ENCODE measurements at regions not wholly inside any gene's neighbourhood (a gene's known extent, or its start where the extent isn't known, plus 50 kb on each side); places are given as distances from the start of the nearest gene placed in this dataset.

- no peaks in the 10 kb centered on the region for H3K36me3 ChIP-seq
- WGBS = 90% methylated on average over 9 of the region's 9 CpGs
- H3K4me1 ChIP-seq = no peaks in the 10 kb centered on the region
- intact Hi-C loops (cut with DNase I) = no loop called here
- no peak overlapping the region for H3K4me3 ChIP-seq
- TF ChIP-seq EP300 (IDR thresholded peaks at IDR 0.05) (no peak), POLR2AphosphoS5 (IDR thresholded peaks at IDR 0.05) (no peak), POLR2A (IDR thresholded peaks at IDR 0.05; ENCODE audit: low read depth) (no peak)
- TF ChIP-seq, protein P1, sequence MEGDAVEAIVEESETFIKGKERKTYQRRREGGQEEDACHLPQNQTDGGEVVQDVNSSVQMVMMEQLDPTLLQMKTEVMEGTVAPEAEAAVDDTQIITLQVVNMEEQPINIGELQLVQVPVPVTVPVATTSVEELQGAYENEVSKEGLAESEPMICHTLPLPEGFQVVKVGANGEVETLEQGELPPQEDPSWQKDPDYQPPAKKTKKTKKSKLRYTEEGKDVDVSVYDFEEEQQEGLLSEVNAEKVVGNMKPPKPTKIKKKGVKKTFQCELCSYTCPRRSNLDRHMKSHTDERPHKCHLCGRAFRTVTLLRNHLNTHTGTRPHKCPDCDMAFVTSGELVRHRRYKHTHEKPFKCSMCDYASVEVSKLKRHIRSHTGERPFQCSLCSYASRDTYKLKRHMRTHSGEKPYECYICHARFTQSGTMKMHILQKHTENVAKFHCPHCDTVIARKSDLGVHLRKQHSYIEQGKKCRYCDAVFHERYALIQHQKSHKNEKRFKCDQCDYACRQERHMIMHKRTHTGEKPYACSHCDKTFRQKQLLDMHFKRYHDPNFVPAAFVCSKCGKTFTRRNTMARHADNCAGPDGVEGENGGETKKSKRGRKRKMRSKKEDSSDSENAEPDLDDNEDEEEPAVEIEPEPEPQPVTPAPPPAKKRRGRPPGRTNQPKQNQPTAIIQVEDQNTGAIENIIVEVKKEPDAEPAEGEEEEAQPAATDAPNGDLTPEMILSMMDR (IDR thresholded peaks at IDR 0.05) = no peak
- peaks cover 0 to 9% (median 8%) of the 10 kb centered on the region in 4 donors for H3K9me3 ChIP-seq
- H3K27ac ChIP-seq (replicated peaks in 1 of 4) = no peak overlapping the region
- no peaks in the 10 kb centered on the region for H3K27me3 ChIP-seq
- no peak for DNase-seq (ENCODE audit: extremely low spot score)
These were observed 256.9 kb upstream of the PMFBP1 start for GRCh38 chr16:72428681-72429376.

DNA sequence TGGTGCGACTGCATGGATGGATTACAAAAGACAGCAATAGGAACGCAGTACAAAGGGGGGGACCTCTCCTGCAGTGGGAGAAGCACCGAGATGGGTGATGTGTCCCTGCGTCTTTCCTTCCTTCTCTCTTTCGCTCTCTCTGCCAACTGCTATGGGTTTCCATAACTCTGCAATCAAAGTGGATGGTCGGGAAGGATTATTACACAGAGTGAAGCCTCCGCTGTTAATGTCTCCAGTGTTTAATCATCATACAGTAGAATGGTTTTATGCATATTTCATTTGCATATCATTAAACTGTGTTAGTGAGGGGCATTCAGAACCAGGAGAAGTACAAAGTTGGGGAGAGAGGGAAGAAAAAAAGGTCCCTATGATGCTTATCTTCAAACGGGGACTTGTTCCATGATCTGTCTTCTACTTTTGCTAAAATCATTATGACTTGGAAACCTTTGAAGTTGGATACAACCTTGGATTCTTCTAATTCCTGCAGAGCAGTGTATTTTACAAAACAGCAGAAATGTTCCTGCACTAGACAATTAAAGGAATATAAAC, 255.9 kb upstream of the PMFBP1 start:
- TF ChIP-seq, protein P1 (IDR thresholded peaks at IDR 0.05) = no peak
- TF ChIP-seq EP300 (IDR thresholded peaks at IDR 0.05) (no peak), POLR2AphosphoS5 (IDR thresholded peaks at IDR 0.05) (no peak), POLR2A (IDR thresholded peaks at IDR 0.05; ENCODE audit: low read depth) (no peak)
- Histone ChIP-seq H3K27ac (replicated peaks in 1 of 4) (no peak overlapping the region), H3K9me3 (peaks cover 0 to 5% (median 1%) of the 10 kb centered on the region in 4 donors), H3K27me3 (no peaks in the 10 kb centered on the region), H3K4me1 (no peaks in the 10 kb centered on the region), H3K36me3 (no peaks in the 10 kb centered on the region), H3K4me3 (no peak overlapping the region)
- intact Hi-C loops (cut with DNase I) = no loop called here
- WGBS = 82% methylated on average over 8 of the region's 8 CpGs
- DNase-seq (ENCODE audit: extremely low spot score) = no peak

DNA sequence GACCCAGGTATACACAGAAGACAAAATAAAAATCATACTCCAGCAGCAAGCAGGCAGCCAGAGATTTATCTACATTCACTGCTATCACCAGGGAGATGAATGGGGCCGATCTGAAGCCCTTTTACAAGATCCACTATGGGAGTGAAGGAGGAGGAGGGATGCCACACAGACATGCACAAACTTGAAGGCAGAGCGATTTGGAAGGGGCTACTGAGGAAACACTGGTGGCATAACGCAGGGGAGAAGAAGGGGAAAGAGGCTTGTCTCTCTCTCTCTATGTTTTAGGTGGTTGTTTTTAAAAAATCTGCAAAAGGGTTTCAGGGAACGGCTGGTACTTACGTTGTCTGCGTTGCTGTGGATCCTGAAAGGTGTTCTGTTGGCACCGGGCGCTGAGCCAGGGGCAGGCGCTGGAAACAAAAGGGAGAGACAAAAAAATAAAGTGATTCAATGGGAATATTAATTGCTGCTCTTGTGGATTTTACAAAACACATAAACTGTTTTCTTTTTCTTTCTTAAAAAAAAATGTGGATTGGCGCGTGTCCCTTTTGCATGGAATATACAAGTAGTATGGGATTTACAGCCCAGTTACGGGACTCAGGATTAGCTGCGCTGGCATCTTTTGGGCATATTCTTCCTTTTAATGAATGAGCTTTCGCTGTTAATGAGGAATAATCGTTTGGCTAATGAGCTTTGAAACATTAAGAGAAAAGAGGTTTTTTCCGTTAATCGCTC, 255.3 kb upstream of the PMFBP1 start:
- no peak for DNase-seq (ENCODE audit: extremely low spot score)
- Histone ChIP-seq H3K27ac (replicated peaks in 1 of 4) (no peak overlapping the region), H3K27me3 (no peaks in the 10 kb centered on the region), H3K4me1 (no peaks in the 10 kb centered on the region), H3K36me3 (no peaks in the 10 kb centered on the region), H3K9me3 (peaks cover 0 to 11% (median 3%) of the 10 kb centered on the region in 4 donors), H3K4me3 (no peak overlapping the region)
- intact Hi-C loops (cut with DNase I) = no loop called here
- 92% methylated on average over 17 of the region's 17 CpGs for WGBS
- TF ChIP-seq EP300 (IDR thresholded peaks at IDR 0.05) (no peak), POLR2A (IDR thresholded peaks at IDR 0.05; ENCODE audit: low read depth) (no peak), POLR2AphosphoS5 (IDR thresholded peaks at IDR 0.05) (no peak)
- TF ChIP-seq, protein P1 (IDR thresholded peaks at IDR 0.05) = no peak

DNA sequence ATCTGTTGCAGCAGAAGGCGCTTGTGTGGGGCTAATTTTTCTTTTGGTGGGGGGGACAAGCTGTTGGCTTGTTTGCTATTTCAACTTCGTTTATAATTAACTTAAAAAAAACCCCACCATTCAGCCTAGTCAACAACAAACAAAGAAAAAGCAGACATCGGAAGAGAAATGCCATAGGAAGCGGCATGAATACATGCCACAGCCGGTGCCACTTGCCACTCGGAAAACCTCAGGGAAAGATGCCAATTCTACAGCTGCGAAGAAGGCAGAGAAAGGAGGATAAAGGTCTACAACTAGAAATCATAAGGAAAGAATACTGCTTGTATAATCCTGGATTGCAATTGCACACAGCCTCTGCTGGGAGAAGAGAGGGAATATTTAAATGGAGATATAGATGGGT, 254.4 kb upstream of the PMFBP1 start:
- TF ChIP-seq, protein P1 (IDR thresholded peaks at IDR 0.05) = no peak
- TF ChIP-seq POLR2AphosphoS5 (IDR thresholded peaks at IDR 0.05) = no peak
- TF ChIP-seq POLR2A (IDR thresholded peaks at IDR 0.05; ENCODE audit: low read depth) = no peak
- no peak for TF ChIP-seq EP300 (IDR thresholded peaks at IDR 0.05)
- Histone ChIP-seq H3K27me3 (no peaks in the 10 kb centered on the region), H3K36me3 (no peaks in the 10 kb centered on the region), H3K9me3 (peaks cover 0 to 15% (median 5%) of the 10 kb centered on the region in 4 donors), H3K4me3 (no peak overlapping the region), H3K4me1 (no peaks in the 10 kb centered on the region), H3K27ac (replicated peaks in 1 of 4) (no peak overlapping the region)
- WGBS = 87% methylated on average over 7 of the region's 7 CpGs
- DNase-seq (ENCODE audit: extremely low spot score) = no peak
- intact Hi-C loops (cut with DNase I) = no loop called here

All from esophagus muscularis mucosa (tissue), 4 donors.